Central memory CD4-positive, alpha-beta T cell (primary cell): ENCODE measurements at regions not wholly inside any gene's neighbourhood (a gene's known extent, or its start where the extent isn't known, plus 50 kb on each side); places are given as distances from the start of the nearest gene placed in this dataset.
"Not testable (repeated sequence)": the region's sequence is repeated elsewhere in the genome, so short reads cannot be mapped to it uniquely, and the experiment has no call there.

Experiments
- DNase-seq: peaks from one replicate; pipeline ENCODE4 v3.0.0; 2022

GRCh38 chr7:51389952-51390351, 73.3 kb upstream of the COBL start:
- DNase-seq: not testable (repeated sequence)

GRCh38 chr7:51389216-51389812, 72.7 kb upstream of the COBL start:
- not testable (repeated sequence) for DNase-seq

GRCh38 chr7:51388241-51388640, 71.6 kb upstream of the COBL start:
- not testable (repeated sequence) for DNase-seq

- DNase-seq: not testable (repeated sequence)
Measured at GRCh38 chr7:51386806-51387568, 70.4 kb upstream of the COBL start.

- DNase-seq: not testable (repeated sequence)
Measured at GRCh38 chr7:51386184-51386583, 69.6 kb upstream of the COBL start.

- not testable (repeated sequence) for DNase-seq
Measured at GRCh38 chr7:51382243-51382642, 65.6 kb upstream of the COBL start.

GRCh38 chr7:51376420-51377092, 59.9 kb upstream of the COBL start:
- DNase-seq: no peak

GRCh38 chr7:51374936-51375335, 58.3 kb upstream of the COBL start:
- no peak for DNase-seq

- DNase-seq: not testable (repeated sequence)
Measured at GRCh38 chr7:51373607-51374006, 57.0 kb upstream of the COBL start.

- no peak for DNase-seq
Measured at GRCh38 chr7:51369746-51370145, 53.1 kb upstream of the COBL start.

- not testable (repeated sequence) for DNase-seq
Measured at GRCh38 chr7:51369228-51369627, 52.6 kb upstream of the COBL start.

GRCh38 chr7:51368334-51368733, 51.7 kb upstream of the COBL start:
- DNase-seq: no peak

GRCh38 chr7:51367614-51367968, 51.0 kb upstream of the COBL start:
- DNase-seq: no peak

GRCh38 chr7:51366930-51367613, 50.5 kb upstream of the COBL start:
- no peak for DNase-seq
